A549 (cell line): ENCODE measurements at regions not wholly inside any gene's neighbourhood (a gene's known extent, or its start where the extent isn't known, plus 50 kb on each side); places are given as distances from the start of the nearest gene placed in this dataset.

Experiments
- ATAC-seq, 2 experiments: fragments of 200-7000 bp in 1 of 2; fragments of >200 bp in 1 of 2; cut with Nextera tagmentation in 1 of 2; cut with Tn5 transposase in 1 of 2; 3 replicates each; pipeline versions ENCODE4 v1.8.0 to v1.9.1; 2018 to 2020; ENCODE audit warnings: mild to moderate bottlenecking in 1 of 2, moderate library complexity in 1 of 2
- CTCF ChIA-PET: fragments of 300-600 bp; sonication (Branson Sonifier 250); formaldehyde crosslinking; extraction: SDS; loops from one replicate; lab custom pipeline; 2021; ENCODE audit warnings: antibody characterized with exemption, inconsistent platforms; lab: Yijun Ruan, JAX
- POLR2A ChIA-PET: fragments of 350-600 bp; formaldehyde crosslinking; extraction: SDS; loops from one replicate; lab custom pipeline; 2021; ENCODE audit warnings: antibody characterized with exemption, inconsistent platforms; lab: Yijun Ruan, JAX
- DNase-seq, 2 experiments: peaks; one replicate each; pipeline versions ENCODE4 v3.0.0 to v3.0.0-alpha.2; 2011 to 2016; ENCODE audit warnings: low read depth in 1 of 2, low spot score in 1 of 2
- FAIRE-seq: peaks from 2 replicates; lab custom pipeline; 2011; peaks lifted over from hg19 to GRCh38; lab: Jason Lieb, UNC
- H3K27ac ChIP-seq, 2 experiments: fragments of >200 bp; sonication (Bioruptor Twin); formaldehyde crosslinking; 3 replicates each; pipeline ENCODE4 v1.5.1; 2016 to 2017
- H3K4me1 ChIP-seq: fragments of >200 bp; sonication (Bioruptor Twin); formaldehyde crosslinking; 3 replicates; pipeline ENCODE4 v1.6.1; 2016
- H3K4me2 ChIP-seq: fragments of >200 bp; sonication (Bioruptor Twin); formaldehyde crosslinking; 3 replicates; pipeline ENCODE4 v1.6.1; 2016
- H3K4me3 ChIP-seq: fragments of >200 bp; sonication (Bioruptor Twin); formaldehyde crosslinking; 3 replicates; pipeline ENCODE4 v1.5.1; 2016
- H3K9me3 ChIP-seq: fragments of >200 bp; sonication (Bioruptor Twin); formaldehyde crosslinking; 3 replicates; pipeline ENCODE4 v1.6.1; 2016
- BCL3 ChIP-seq: fragments of >200 bp; sonication (Bioruptor Twin); formaldehyde crosslinking; IDR thresholded peaks from 3 replicates; pipeline ENCODE4 v1.6.1; 2016
- BHLHE40 ChIP-seq: IDR thresholded peaks from 2 replicates; pipeline ENCODE4 v1.6.1; 2012; ENCODE audit warnings: low read depth, low read length, inconsistent platforms
- CHD2 ChIP-seq: fragments of 150-350 bp; IDR thresholded peaks from 2 replicates; pipeline ENCODE4 v1.6.1; 2014; ENCODE audit warnings: low read length; ENCODE audit not compliant: partially characterized antibody
- CHD4 ChIP-seq: fragments of 200-600 bp; sonication (generic); IDR thresholded peaks from 2 replicates; pipeline ENCODE4 v1.6.1; 2016; ENCODE audit warnings: antibody characterized with exemption, mild to moderate bottlenecking, borderline replicate concordance
- E2F6 ChIP-seq: IDR thresholded peaks from 2 replicates; pipeline ENCODE4 v1.6.1; 2012; ENCODE audit warnings: low read depth, borderline replicate concordance
- EHF ChIP-seq: fragments of 250-450 bp; sonication (Bioruptor Pico); IDR thresholded peaks from 2 replicates; pipeline ENCODE4 v1.5.0; 2020; ENCODE audit warnings: mild to moderate bottlenecking
- EP300 ChIP-seq, 2 experiments: fragments of >200 bp; sonication (Bioruptor Twin); formaldehyde crosslinking; IDR thresholded peaks; 2 replicates in 1 of 2; 3 replicates in 1 of 2; pipeline ENCODE4 v1.6.1; 2016 to 2017
- ESRRA ChIP-seq: fragments of 150-350 bp; IDR thresholded peaks from 2 replicates; pipeline ENCODE4 v1.6.1; 2014; ENCODE audit warnings: mild to moderate bottlenecking, low read length, borderline replicate concordance
- FOSB ChIP-seq: fragments of 250-450 bp; sonication (Bioruptor Pico); IDR thresholded peaks from 2 replicates; pipeline ENCODE4 v1.5.0; 2020; ENCODE audit warnings: mild to moderate bottlenecking, moderate library complexity
- FOSL2 ChIP-seq, 2 experiments: fragments of 450-650 bp in 1 of 2; fragments of >200 bp in 1 of 2; sonication (Bioruptor Twin) in 1 of 2; formaldehyde crosslinking; IDR thresholded peaks; 2 replicates each; pipeline versions ENCODE4 v1.5.0 to v1.6.1; 2016 to 2020; ENCODE audit warnings: mild to moderate bottlenecking in 1 of 2, moderate library complexity in 1 of 2
- NFE2L2 ChIP-seq: fragments of 150-350 bp; conservative IDR thresholded peaks from 2 replicates; pipeline ENCODE4 v1.6.1; 2014; ENCODE audit warnings: low read length
- NPAS2 ChIP-seq: fragments of 250-450 bp; sonication (Bioruptor Pico); IDR thresholded peaks from 2 replicates; pipeline ENCODE4 v1.8.0; 2022; ENCODE audit warnings: mild to moderate bottlenecking, moderate library complexity, borderline replicate concordance
- PBX3 ChIP-seq: IDR thresholded peaks from 2 replicates; pipeline ENCODE4 v1.6.1; 2012
- POLR2AphosphoS2 ChIP-seq: conservative IDR thresholded peaks from 2 replicates; pipeline ENCODE4 v1.6.1; 2012; ENCODE audit warnings: low read length, improper control_type of control experiment, inconsistent platforms
- RARB ChIP-seq: fragments of 250-450 bp; sonication (Bioruptor Pico); IDR thresholded peaks from 2 replicates; pipeline ENCODE4 v1.8.0; 2021; ENCODE audit warnings: mild to moderate bottlenecking, moderate library complexity
- REST ChIP-seq: fragments of 200-600 bp; sonication (generic); IDR thresholded peaks from 2 replicates; pipeline ENCODE4 v1.6.1; 2016; ENCODE audit warnings: antibody characterized with exemption, mild to moderate bottlenecking, moderate library complexity
- RFX5 ChIP-seq: fragments of 450-650 bp; IDR thresholded peaks from 2 replicates; pipeline ENCODE4 v1.7.1; 2014; ENCODE audit warnings: antibody characterized with exemption, mild to moderate bottlenecking, moderate library complexity
- TFCP2L1 ChIP-seq: fragments of 250-450 bp; sonication (Bioruptor Pico); IDR thresholded peaks from 2 replicates; pipeline ENCODE4 v1.5.0; 2021; ENCODE audit warnings: mild to moderate bottlenecking
- TP53 ChIP-seq: fragments of 250-450 bp; sonication (Bioruptor Pico); IDR thresholded peaks from 2 replicates; pipeline ENCODE4 v1.5.0; 2021; ENCODE audit warnings: mild to moderate bottlenecking, moderate library complexity
- ZNF302 ChIP-seq: fragments of 250-450 bp; sonication (Bioruptor Pico); IDR thresholded peaks from 2 replicates; pipeline ENCODE4 v1.9.0; 2021; ENCODE audit warnings: inconsistent platforms, mild to moderate bottlenecking, moderate library complexity
- ZSCAN20 ChIP-seq: fragments of 250-450 bp; sonication (Bioruptor Pico); IDR thresholded peaks from 2 replicates; pipeline ENCODE4 v1.8.0; 2022; ENCODE audit warnings: mild to moderate bottlenecking, moderate library complexity
- WGBS: methylation state at CpG from one replicate; pipeline ENCODE4 v1.1.6; 2017; ENCODE audit errors: missing lambda C conversion rate; 5-methylcytosine and 5-hydroxymethylcytosine counted together
- TF ChIP-seq, protein P1 (sequence below): IDR thresholded peaks from 2 replicates; pipeline ENCODE4 v1.6.1; 2012

GRCh38 chr1:38310079-38310478 lies 263.5 kb upstream of the POU3F1 start:
- WGBS, result 0% methylated on average over 1 of the region's 1 CpG
- POLR2A ChIA-PET, result no interaction called here
- no peak for TF ChIP-seq NPAS2 (CRISPR knock-in tag)
- TF ChIP-seq ZSCAN20 (CRISPR knock-in tag), result no peak
- no peak for TF ChIP-seq TP53
- no peak for TF ChIP-seq FOSB (CRISPR knock-in tag)
- no peak for TF ChIP-seq ESRRA
- TF ChIP-seq FOSL2 (IDR thresholded peaks at IDR 0.05), result no peak
- no peak for TF ChIP-seq FOSL2 (CRISPR knock-in tag; IDR thresholded peaks at IDR 0.05)
- TF ChIP-seq BHLHE40, result no peak
- TF ChIP-seq, protein P1, sequence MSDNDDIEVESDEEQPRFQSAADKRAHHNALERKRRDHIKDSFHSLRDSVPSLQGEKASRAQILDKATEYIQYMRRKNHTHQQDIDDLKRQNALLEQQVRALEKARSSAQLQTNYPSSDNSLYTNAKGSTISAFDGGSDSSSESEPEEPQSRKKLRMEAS, result no peak
- TF ChIP-seq CHD2, result no peak
- TF ChIP-seq BCL3, result no peak
- no peak for TF ChIP-seq POLR2AphosphoS2
- no peak for TF ChIP-seq PBX3
- TF ChIP-seq, all 56 proteins: peak for 0
- Histone ChIP-seq H3K4me2 (no peak overlapping the region), H3K4me1 (no peaks in the 10 kb centered on the region), H3K27ac (no peak overlapping the region), H3K4me3 (no peak overlapping the region), H3K9me3 (no peaks in the 10 kb centered on the region)
- DNase-seq, result no peak
- CTCF ChIA-PET, result no interaction called here
- ATAC-seq, result no peak
- FAIRE-seq, result no peak

GRCh38 chr1:38308780-38309179 lies 262.2 kb upstream of the POU3F1 start:
- no peak for FAIRE-seq

GRCh38 chr1:38305666-38306065 lies 259.1 kb upstream of the POU3F1 start:
- DNase-seq (no peak), ATAC-seq (no peak), FAIRE-seq (no peak)
- H3K4me2 ChIP-seq, result no peak overlapping the region
- ChIA-PET CTCF (no interaction called here), POLR2A (no interaction called here)
- no peak overlapping the region for H3K4me3 ChIP-seq
- TF ChIP-seq ZNF302 (CRISPR knock-in tag) (no peak), TFCP2L1 (CRISPR knock-in tag) (no peak), RARB (no peak), BCL3 (no peak), EHF (CRISPR knock-in tag) (no peak), REST (no peak), RFX5 (no peak), POLR2AphosphoS2 (no peak), EP300 (IDR thresholded peaks at IDR 0.05) (no peak), CHD4 (no peak), E2F6 (no peak)
- H3K9me3 ChIP-seq, result no peaks in the 10 kb centered on the region
- H3K4me1 ChIP-seq, result no peaks in the 10 kb centered on the region
- 5% methylated on average over 1 of the region's 1 CpG for WGBS
- H3K27ac ChIP-seq, result no peak overlapping the region

More at GRCh38 chr1:38308780-38309179, 262.2 kb upstream of the POU3F1 start:
- ChIA-PET POLR2A (no interaction called here), CTCF (no interaction called here)
- H3K4me3 ChIP-seq, result no peak overlapping the region
- no peak for DNase-seq
- 7% methylated on average over 2 of the region's 2 CpGs for whole genome bisulfite sequencing
- no peak for ATAC-seq
- H3K4me2 ChIP-seq, result no peak overlapping the region
- no peak overlapping the region for H3K27ac ChIP-seq
- TF ChIP-seq, protein P1, result no peak
- no peak for TF ChIP-seq NFE2L2
- H3K4me1 ChIP-seq, result no peaks in the 10 kb centered on the region
- H3K9me3 ChIP-seq, result no peaks in the 10 kb centered on the region
